NT2/D1 (cell line): ENCODE measurements at regions not wholly inside any gene's neighbourhood (a gene's known extent, or its start where the extent isn't known, plus 50 kb on each side); places are given as distances from the start of the nearest gene placed in this dataset.

Experiments
- DNase-seq: peaks from one replicate; pipeline ENCODE4 v3.0.0-alpha.2; 2011; ENCODE audit warnings: low read depth, low spot score
- H3K27me3 ChIP-seq: 2 replicates; pipeline ENCODE4 v1.6.0; 2011; ENCODE audit warnings: mild to moderate bottlenecking; ENCODE audit not compliant: insufficient read length, insufficient read depth
- H3K36me3 ChIP-seq: 2 replicates; pipeline ENCODE4 v1.6.1; 2011; ENCODE audit warnings: mild to moderate bottlenecking, low read length, mixed read lengths; ENCODE audit not compliant: insufficient read depth, insufficient read length
- H3K4me1 ChIP-seq: 2 replicates; pipeline ENCODE4 v1.5.1; 2011; ENCODE audit not compliant: insufficient read depth, insufficient read length
- H3K4me3 ChIP-seq: 2 replicates; pipeline ENCODE4 v1.5.1; 2011; ENCODE audit warnings: low read depth; ENCODE audit not compliant: insufficient read length
- H3K9ac ChIP-seq: 2 replicates; pipeline ENCODE4 v1.6.0; 2011; ENCODE audit warnings: low read depth; ENCODE audit not compliant: insufficient read length
- H3K9me3 ChIP-seq: 2 replicates; pipeline ENCODE4 v1.5.1; 2011; ENCODE audit warnings: mild to moderate bottlenecking, low read length; ENCODE audit not compliant: insufficient read depth
- SUZ12 ChIP-seq: IDR thresholded peaks from 2 replicates; pipeline ENCODE4 v1.6.1; 2011; ENCODE audit not compliant: insufficient read length, insufficient read depth; ENCODE audit errors: extremely low read depth
- YY1 ChIP-seq: IDR thresholded peaks from 2 replicates; pipeline ENCODE4 v1.6.1; 2011; ENCODE audit not compliant: insufficient read length, insufficient read depth
- ZNF274 ChIP-seq: IDR thresholded peaks from 2 replicates; pipeline ENCODE4 v1.6.1; 2011; ENCODE audit warnings: mild to moderate bottlenecking, low read depth, low read length

DNA sequence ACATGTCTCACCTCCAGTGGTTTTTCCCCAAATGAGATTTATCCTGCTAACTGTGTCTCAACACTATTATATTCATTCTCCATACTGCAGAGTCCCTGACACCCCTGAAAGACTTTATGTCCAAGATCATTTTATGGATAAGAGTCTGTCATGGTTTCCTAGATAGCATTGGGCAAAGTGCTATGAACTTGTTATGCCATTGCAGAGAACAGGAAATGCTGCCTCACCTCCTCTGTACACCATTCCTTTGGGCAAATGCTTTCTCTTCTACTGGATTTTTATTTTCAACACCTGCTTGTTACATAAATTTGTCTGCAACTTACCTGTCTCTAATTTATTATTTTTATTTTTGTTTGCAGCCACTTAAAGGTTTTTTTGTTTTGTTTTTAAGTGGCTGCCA lies 652.5 kb upstream of the FAM98A start:
- Histone ChIP-seq H3K9ac (no peak overlapping the region), H3K4me3 (no peak overlapping the region), H3K4me1 (no peaks in the 10 kb centered on the region), H3K9me3 (no peaks in the 10 kb centered on the region), H3K36me3 (no peaks in the 10 kb centered on the region), H3K27me3 (no peaks in the 10 kb centered on the region)
- DNase-seq = no peak
- TF ChIP-seq YY1 = no peak
- TF ChIP-seq ZNF274 = no peak
- no peak for TF ChIP-seq SUZ12

- Histone ChIP-seq H3K4me3 (no peak overlapping the region), H3K4me1 (no peaks in the 10 kb centered on the region), H3K9ac (no peak overlapping the region), H3K36me3 (no peaks in the 10 kb centered on the region), H3K27me3 (no peaks in the 10 kb centered on the region), H3K9me3 (no peaks in the 10 kb centered on the region)
- TF ChIP-seq YY1 = no peak
- TF ChIP-seq ZNF274 = no peak
- TF ChIP-seq SUZ12 = no peak
- no peak for DNase-seq
These were observed 645.1 kb upstream of the FAM98A start for GRCh38 chr2:34244195-34244594.

DNA sequence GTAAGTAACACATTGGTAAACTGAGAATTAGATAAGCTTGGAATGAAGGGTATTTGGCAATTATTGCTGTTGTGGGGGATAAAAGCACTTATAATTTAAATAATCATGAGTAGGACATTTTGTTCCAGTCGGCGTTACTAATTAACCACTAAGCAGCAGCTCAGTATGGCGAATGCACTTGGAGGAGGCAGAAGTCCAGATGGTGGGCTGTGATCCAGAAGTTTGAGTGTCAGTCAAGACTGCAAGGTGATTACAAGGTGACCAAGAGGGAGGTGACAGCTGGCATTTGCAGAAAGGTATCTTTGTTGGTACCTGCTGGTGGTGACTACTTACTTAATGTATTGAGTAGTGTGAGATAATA lies 643.6 kb upstream of the FAM98A start:
- no peak for DNase-seq
- Histone ChIP-seq H3K27me3 (no peaks in the 10 kb centered on the region), H3K36me3 (no peaks in the 10 kb centered on the region), H3K4me3 (no peak overlapping the region), H3K9me3 (no peaks in the 10 kb centered on the region), H3K9ac (no peak overlapping the region), H3K4me1 (no peaks in the 10 kb centered on the region)
- TF ChIP-seq YY1 (no peak), ZNF274 (no peak), SUZ12 (no peak)

DNA sequence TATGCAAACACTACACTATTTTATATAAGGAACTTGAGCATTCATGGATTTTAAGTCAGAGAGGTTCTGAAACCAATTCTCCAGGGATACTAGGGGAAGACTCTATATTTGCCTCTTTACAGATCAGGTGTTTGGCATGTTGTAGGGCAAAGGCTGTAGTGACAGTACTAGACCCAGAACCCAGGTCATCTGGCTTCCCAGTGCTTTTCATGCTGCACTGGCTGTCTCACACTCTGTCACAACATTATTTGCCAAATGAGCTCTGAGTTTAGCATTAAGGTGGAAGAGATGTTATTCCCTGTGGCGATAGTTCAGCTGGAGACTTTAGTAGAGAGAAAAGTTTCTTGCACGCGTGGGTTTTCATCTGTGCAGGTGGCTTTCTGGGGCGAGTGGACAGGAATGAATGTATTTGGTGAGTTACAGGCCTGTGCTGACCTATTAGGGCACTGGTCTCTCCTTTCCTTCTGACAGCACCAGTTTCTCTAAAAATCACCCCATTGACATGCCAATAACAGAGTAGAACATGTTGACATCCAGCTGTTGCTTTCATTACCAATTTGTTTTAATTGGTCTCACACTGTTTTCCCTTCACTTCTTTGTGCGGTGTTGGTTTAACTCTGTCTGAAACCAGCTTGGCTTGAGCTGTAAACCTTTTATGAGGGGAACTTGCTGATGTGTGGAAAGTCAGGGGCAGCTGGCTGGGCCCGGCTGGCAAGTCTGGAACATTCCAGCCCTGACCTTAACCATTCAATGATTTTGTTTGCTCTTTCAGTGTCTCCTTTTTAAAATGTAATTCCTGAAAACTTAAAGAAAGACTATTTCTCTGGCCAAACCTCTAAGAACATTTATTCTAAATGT lies 643.0 kb upstream of the FAM98A start:
- TF ChIP-seq YY1 = no peak
- no peak overlapping the region for H3K4me3 ChIP-seq
- no peak overlapping the region for H3K9ac ChIP-seq
- H3K27me3 ChIP-seq = no peaks in the 10 kb centered on the region
- H3K9me3 ChIP-seq = no peaks in the 10 kb centered on the region; the same call in 1 of the 2 replicates
- DNase-seq = no peak
- no peaks in the 10 kb centered on the region for H3K36me3 ChIP-seq
- H3K4me1 ChIP-seq = no peaks in the 10 kb centered on the region

GRCh38 chr2:34239511-34239910 lies 640.4 kb upstream of the FAM98A start:
- DNase-seq = no peak
- Histone ChIP-seq H3K27me3 (no peaks in the 10 kb centered on the region), H3K4me3 (no peak overlapping the region), H3K36me3 (no peaks in the 10 kb centered on the region), H3K9me3 (no peaks in the 10 kb centered on the region; the same call in 1 of the 2 replicates), H3K9ac (no peak overlapping the region), H3K4me1 (no peaks in the 10 kb centered on the region)
- TF ChIP-seq ZNF274 (no peak), SUZ12 (no peak), YY1 (no peak)

GRCh38 chr2:34234823-34235222 lies 635.7 kb upstream of the FAM98A start:
- Histone ChIP-seq H3K36me3 (no peaks in the 10 kb centered on the region), H3K4me1 (no peaks in the 10 kb centered on the region), H3K9ac (no peak overlapping the region), H3K4me3 (no peak overlapping the region), H3K9me3 (no peaks in the 10 kb centered on the region; the same call in 1 of the 2 replicates), H3K27me3 (no peaks in the 10 kb centered on the region)
- DNase-seq = no peak
- TF ChIP-seq SUZ12 = no peak

GRCh38 chr2:34229998-34230397 lies 630.9 kb upstream of the FAM98A start:
- no peak for DNase-seq
- Histone ChIP-seq H3K9ac (no peak overlapping the region), H3K4me3 (no peak overlapping the region), H3K4me1 (no peaks in the 10 kb centered on the region), H3K9me3 (no peaks in the 10 kb centered on the region), H3K36me3 (no peaks in the 10 kb centered on the region), H3K27me3 (no peaks in the 10 kb centered on the region)
- TF ChIP-seq SUZ12 = no peak
- no peak for TF ChIP-seq YY1
- no peak for TF ChIP-seq ZNF274
